Large intestine (tissue), 3 donors: ENCODE measurements at regions not wholly inside any gene's neighbourhood (a gene's known extent, or its start where the extent isn't known, plus 50 kb on each side); places are given as distances from the start of the nearest gene placed in this dataset.

ENCODE experiments used
- DNase-seq, 2 donors: peaks; one replicate each; pipeline versions ENCODE4 v3.0.0 to v3.0.0-alpha.2; 2013
- H3K27ac ChIP-seq: one replicate; pipeline ENCODE4 v1.5.1; 2013; ENCODE audit warnings: low read length
- H3K27me3 ChIP-seq: 2 replicates; pipeline ENCODE4 v1.6.1; 2013; ENCODE audit warnings: low read length; ENCODE audit not compliant: control insufficient read depth, insufficient read depth
- H3K36me3 ChIP-seq: 2 replicates; pipeline ENCODE4 v1.6.1; 2013; ENCODE audit warnings: low read length; ENCODE audit not compliant: control insufficient read depth, insufficient read depth
- H3K4me1 ChIP-seq: one replicate; pipeline ENCODE4 v1.6.1; 2013; ENCODE audit warnings: low read length; ENCODE audit not compliant: control insufficient read depth, insufficient read depth
- H3K4me3 ChIP-seq: one replicate; pipeline ENCODE4 v1.5.1; 2013; ENCODE audit warnings: low read length
- H3K9me3 ChIP-seq: one replicate; pipeline ENCODE4 v1.6.1; 2013; ENCODE audit warnings: mild to moderate bottlenecking, low read depth, low read length, moderate library complexity; ENCODE audit not compliant: control insufficient read depth
- WGBS: methylation state at CpG from one replicate; pipeline ENCODE4 v1.1.5; 2013; ENCODE audit warnings: low lambda C conversion rate; ENCODE audit not compliant: insufficient coverage; 5-methylcytosine and 5-hydroxymethylcytosine counted together

DNA sequence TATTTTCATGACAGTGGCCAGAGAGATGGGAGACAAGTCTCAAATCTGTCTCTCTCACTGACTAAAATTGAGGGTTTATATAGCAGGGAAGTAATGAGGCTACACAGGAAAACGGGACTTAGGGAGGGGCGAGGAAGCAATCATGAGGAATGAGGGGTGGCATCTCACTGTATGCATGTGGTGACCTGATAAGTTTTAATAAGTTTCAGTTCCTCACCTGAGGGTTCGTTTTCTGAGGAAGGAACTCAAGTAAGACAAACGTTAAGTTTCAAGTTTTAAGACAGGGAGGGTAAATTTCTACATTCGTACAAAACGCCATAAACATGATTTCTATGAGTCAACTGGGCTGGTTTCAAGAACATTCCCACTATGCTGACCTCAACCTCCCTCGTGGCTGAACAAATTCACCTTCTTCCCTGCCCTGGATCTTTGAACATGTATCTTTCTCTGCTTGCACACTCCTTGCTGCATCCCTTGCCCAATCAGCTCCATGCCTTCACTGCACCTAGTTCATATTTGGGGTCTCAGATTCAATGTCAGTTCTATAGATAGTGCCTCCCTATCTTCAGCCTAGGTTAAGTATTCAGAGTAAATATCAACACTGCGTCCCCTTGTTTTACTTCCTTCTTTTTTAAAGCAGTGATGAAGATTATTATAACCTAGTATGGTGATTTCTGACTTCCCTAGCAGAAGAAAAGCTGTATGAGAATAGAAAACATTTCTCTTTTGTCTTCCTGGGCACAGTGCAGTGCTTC is 53.3 kb upstream of the CNTNAP5 start:
- DNase-seq, result no peak
- no peaks in the 10 kb centered on the region for H3K27me3 ChIP-seq
- no peaks in the 10 kb centered on the region for H3K9me3 ChIP-seq
- WGBS, result no CpG with 5 or more reads among the region's 8 CpGs
- no peaks in the 10 kb centered on the region for H3K4me1 ChIP-seq
- H3K36me3 ChIP-seq, result no peaks in the 10 kb centered on the region
- no peak overlapping the region for H3K27ac ChIP-seq
- H3K4me3 ChIP-seq, result no peak overlapping the region
